ENCODE measurements at regions not wholly inside any gene's neighbourhood (a gene's known extent, or its start where the extent isn't known, plus 50 kb on each side); places are given as distances from the start of the nearest gene placed in this dataset.

- TF ChIP-seq CTCF (IDR thresholded peaks at IDR 0.05; ENCODE audit: borderline replicate concordance, extremely low read depth, low read length, poor library complexity, severe bottlenecking) = no peak
- TF ChIP-seq EZH2 (IDR thresholded peaks at IDR 0.05; ENCODE audit: borderline replicate concordance, low read depth, low read length, severe bottlenecking) = no peak
These were observed 235.3 kb upstream of the CBLB start for GRCh38 chr3:106104078-106104477.
